Adrenal gland (tissue), 5 donors: ENCODE measurements at regions not wholly inside any gene's neighbourhood (a gene's known extent, or its start where the extent isn't known, plus 50 kb on each side); places are given as distances from the start of the nearest gene placed in this dataset.

ENCODE experiments used
- CTCF ChIP-seq, 6 experiments: fragments of 450-650 bp in 4 of 6; fragments of 200-600 bp in 2 of 6; sonication (generic) in 1 of 6; IDR thresholded peaks; 1 replicate in 5 of 6; 2 replicates in 1 of 6; pipeline versions ENCODE4 v1.5.1 to v1.8.0; 2016 to 2021; ENCODE audit warnings: antibody characterized with exemption in 6 of 6, mild to moderate bottlenecking in 2 of 6, moderate library complexity in 1 of 6
- POLR2A ChIP-seq, 2 donors: fragments of 450-650 bp; IDR thresholded peaks; one replicate each; pipeline ENCODE4 v1.6.1; 2017; ENCODE audit warnings: antibody characterized with exemption in 2 of 2, mild to moderate bottlenecking in 2 of 2, moderate library complexity in 1 of 2
- donor health status: DM: no; HTN: no; CAD: no.

GRCh38 chr6:106033806-106034205, 52.3 kb upstream of the PRDM1 start:
- TF ChIP-seq POLR2A (IDR thresholded peaks at IDR 0.05) (no peak), CTCF (IDR thresholded peaks at IDR 0.05) (no peak)
